ENCODE measurements at regions not wholly inside any gene's neighbourhood (a gene's known extent, or its start where the extent isn't known, plus 50 kb on each side); places are given as distances from the start of the nearest gene placed in this dataset.

GRCh38 chr9:129267141-129267540, 89.1 kb upstream of the IER5L start:
- TF ChIP-seq, protein P1, sequence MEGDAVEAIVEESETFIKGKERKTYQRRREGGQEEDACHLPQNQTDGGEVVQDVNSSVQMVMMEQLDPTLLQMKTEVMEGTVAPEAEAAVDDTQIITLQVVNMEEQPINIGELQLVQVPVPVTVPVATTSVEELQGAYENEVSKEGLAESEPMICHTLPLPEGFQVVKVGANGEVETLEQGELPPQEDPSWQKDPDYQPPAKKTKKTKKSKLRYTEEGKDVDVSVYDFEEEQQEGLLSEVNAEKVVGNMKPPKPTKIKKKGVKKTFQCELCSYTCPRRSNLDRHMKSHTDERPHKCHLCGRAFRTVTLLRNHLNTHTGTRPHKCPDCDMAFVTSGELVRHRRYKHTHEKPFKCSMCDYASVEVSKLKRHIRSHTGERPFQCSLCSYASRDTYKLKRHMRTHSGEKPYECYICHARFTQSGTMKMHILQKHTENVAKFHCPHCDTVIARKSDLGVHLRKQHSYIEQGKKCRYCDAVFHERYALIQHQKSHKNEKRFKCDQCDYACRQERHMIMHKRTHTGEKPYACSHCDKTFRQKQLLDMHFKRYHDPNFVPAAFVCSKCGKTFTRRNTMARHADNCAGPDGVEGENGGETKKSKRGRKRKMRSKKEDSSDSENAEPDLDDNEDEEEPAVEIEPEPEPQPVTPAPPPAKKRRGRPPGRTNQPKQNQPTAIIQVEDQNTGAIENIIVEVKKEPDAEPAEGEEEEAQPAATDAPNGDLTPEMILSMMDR (IDR thresholded peaks at IDR 0.05): no peak
- no peak for TF ChIP-seq POLR2A (IDR thresholded peaks at IDR 0.05)

Data from body of pancreas (tissue), 4 donors.